HG02973 (cell line): ENCODE measurements at regions not wholly inside any gene's neighbourhood (a gene's known extent, or its start where the extent isn't known, plus 50 kb on each side); places are given as distances from the start of the nearest gene placed in this dataset.
"Not testable (repeated sequence)": the region's sequence is repeated elsewhere in the genome, so short reads cannot be mapped to it uniquely, and the experiment has no call there.

Experiments
- ATAC-seq: cut with Tn5 transposase; IDR thresholded peaks from one replicate; pipeline ENCODE4 v1.9.1; 2021; ENCODE audit warnings: moderate library complexity; ENCODE audit not compliant: unreplicated experiment

- ATAC-seq: no peak
Measured at GRCh38 chr3:124133366-124133940, 141.5 kb upstream of the ROPN1 start.

- ATAC-seq: no peak
Measured at GRCh38 chr3:124137216-124137615, 145.3 kb upstream of the ROPN1 start.

- ATAC-seq: no peak
Measured at GRCh38 chr3:124138148-124138547, 146.2 kb upstream of the ROPN1 start.

GRCh38 chr3:124140746-124141145, 148.8 kb upstream of the ROPN1 start:
- ATAC-seq: no peak

GRCh38 chr3:124142389-124142970, 150.6 kb upstream of the ROPN1 start:
- ATAC-seq: no peak

- no peak for ATAC-seq
Measured at GRCh38 chr3:124143047-124143446, 151.1 kb upstream of the ROPN1 start.

GRCh38 chr3:124144035-124144814, 152.3 kb upstream of the ROPN1 start:
- no peak for ATAC-seq

GRCh38 chr3:124147429-124147828, 155.5 kb upstream of the ROPN1 start:
- no peak for ATAC-seq

GRCh38 chr3:124147946-124148345, 156.0 kb upstream of the ROPN1 start:
- no peak for ATAC-seq

GRCh38 chr3:124149081-124149480, 157.2 kb upstream of the ROPN1 start:
- ATAC-seq: no peak

- no peak for ATAC-seq
Measured at GRCh38 chr3:124149771-124150170, 157.8 kb upstream of the ROPN1 start.

GRCh38 chr3:124152891-124153290, 161.0 kb upstream of the ROPN1 start:
- not testable (repeated sequence) for ATAC-seq

GRCh38 chr3:124156866-124157712, 165.2 kb upstream of the ROPN1 start:
- ATAC-seq: no peak

GRCh38 chr3:124157748-124158147, 165.8 kb upstream of the ROPN1 start:
- no peak for ATAC-seq

GRCh38 chr3:124158168-124158881, 166.4 kb upstream of the ROPN1 start:
- ATAC-seq: no peak

- no peak for ATAC-seq
Measured at GRCh38 chr3:124161448-124161847, 169.5 kb upstream of the ROPN1 start.

- no peak for ATAC-seq
Measured at GRCh38 chr3:124163689-124164088, 171.8 kb upstream of the ROPN1 start.

GRCh38 chr3:124168271-124168670, 176.3 kb upstream of the ROPN1 start:
- ATAC-seq: no peak

- no peak for ATAC-seq
Measured at GRCh38 chr3:124172283-124172682, 180.4 kb upstream of the ROPN1 start.

- ATAC-seq: no peak
Measured at GRCh38 chr3:124172816-124173215, 180.9 kb upstream of the ROPN1 start.

GRCh38 chr3:124174476-124174875, 182.6 kb upstream of the ROPN1 start:
- ATAC-seq: no peak
